ENCODE measurements at regions not wholly inside any gene's neighbourhood (a gene's known extent, or its start where the extent isn't known, plus 50 kb on each side); places are given as distances from the start of the nearest gene placed in this dataset.

DNA sequence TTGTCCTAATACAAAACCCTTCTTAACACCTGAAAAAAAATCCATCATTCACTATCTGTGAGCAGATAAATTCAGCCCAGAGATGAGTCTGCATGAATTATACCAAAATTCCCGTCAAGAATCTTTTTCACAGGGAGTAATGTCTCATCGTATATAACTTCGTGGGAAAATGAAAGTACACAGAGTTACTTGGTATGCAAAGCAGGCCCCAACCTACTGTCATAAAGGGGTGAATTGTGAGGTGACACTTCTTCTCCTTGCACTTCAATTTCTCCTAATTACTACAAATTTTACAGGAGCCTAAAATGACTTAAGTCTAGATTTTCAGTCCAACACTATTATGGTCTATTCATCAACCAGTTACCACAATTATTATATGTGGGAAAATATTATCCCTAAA, 84.6 kb upstream of the CDH20 start:
- DNase-seq = no peak

- DNase-seq = no peak
Measured at GRCh38 chr18:61256291-61256690, 76.9 kb upstream of the CDH20 start.

DNA sequence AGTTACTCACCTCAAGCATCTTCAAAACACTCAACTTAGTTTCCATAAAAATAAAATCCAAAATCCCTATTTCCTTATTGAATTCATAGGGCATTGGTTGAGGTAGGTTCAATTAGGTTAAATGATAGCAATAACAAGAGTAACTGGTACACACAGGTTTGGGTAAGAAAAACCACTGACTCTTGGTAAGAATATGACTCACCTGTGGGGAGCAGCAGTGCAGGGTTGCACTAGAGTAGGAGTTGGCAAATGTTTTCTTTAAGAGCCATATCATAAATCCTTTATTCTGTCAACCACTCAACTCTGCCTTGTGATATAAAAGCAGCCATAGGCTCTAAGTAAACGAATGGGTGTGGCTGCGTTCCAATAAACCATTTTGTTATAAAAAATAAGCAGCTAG, 71.4 kb upstream of the CDH20 start:
- no peak for DNase-seq

GRCh38 chr18:61272793-61273192, 60.4 kb upstream of the CDH20 start:
- DNase-seq = no peak

- DNase-seq = no peak
Measured at GRCh38 chr18:61273533-61273932, 59.7 kb upstream of the CDH20 start.

DNA sequence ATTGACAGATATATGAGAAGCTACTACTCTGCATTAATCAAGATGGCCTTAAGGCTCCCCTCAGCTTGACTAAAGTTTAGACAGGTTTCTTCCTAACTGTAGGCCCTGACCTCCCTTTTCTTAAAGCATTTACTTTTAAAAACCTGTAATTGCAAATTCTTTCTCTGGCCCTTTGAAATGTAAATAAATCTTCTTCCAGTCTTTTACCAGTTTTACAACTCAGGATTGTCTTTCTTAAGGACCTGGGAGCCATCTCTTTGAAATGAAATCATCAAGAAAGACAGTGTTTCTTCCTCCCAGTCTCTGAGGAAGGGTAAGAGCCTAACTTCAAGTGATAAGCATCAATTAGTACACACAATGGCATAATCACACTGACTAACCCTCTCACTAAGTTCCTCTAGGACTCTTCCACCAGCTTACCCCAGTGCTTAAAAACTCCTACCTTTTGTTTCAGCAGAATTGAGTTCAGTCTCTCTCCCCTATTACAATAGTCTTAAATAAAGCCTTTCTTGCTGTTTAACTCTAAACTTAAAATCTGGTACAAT, 58.7 kb upstream of the CDH20 start:
- no peak for DNase-seq

DNA sequence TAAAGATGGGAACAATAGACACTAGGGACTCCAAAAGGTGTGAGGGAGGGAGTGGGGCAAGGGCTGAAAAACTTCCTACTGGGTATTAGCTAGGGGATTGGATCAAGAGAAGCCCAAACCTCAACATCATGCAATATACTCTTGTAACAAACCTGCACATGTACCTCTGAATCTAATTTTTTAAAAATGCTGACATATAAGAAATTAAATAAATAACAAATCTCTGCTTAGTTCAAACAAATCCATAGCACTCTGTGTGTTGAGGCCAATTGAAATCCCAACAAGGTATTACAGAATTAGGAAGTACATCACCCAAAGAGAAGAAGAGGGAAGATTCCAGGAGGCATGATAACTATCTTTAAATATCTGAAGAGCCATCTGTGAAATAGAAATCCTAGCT, 55.4 kb upstream of the CDH20 start:
- DNase-seq = no peak

DNA sequence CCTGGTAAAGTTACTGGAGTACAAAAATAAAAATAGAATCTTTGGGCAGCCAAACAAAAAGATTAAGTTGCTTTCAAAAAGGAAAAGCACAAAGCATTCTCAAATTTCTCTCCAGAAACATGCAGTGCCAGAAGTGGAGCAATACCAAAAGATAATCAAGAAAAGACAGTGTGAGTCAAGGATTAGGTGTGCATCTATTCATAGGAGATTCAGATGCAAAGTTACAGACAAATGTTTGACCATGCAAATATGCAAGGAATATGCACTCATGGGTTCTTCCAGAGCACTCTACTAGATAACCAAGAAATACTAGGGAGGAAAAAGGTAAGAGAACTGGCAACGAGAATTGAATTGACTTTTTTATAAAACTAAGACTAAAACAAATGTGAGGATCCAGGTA, 51.8 kb upstream of the CDH20 start:
- DNase-seq = no peak

- DNase-seq = no peak
Measured at GRCh38 chr18:61282926-61283325, 50.3 kb upstream of the CDH20 start.

Measured in renal pelvis (tissue), 1 donor.